BLaER1 treated with 17β-estradiol and CSF1 and Interleukin-3, amounts not matched to agents 10 nM and 100 nM (cell line): ENCODE measurements at regions not wholly inside any gene's neighbourhood (a gene's known extent, or its start where the extent isn't known, plus 50 kb on each side); places are given as distances from the start of the nearest gene placed in this dataset.

ENCODE experiments used
- H3K27ac ChIP-seq, 11 experiments: shearing (Covaris generic); formaldehyde crosslinking; 2 replicates each; pipeline ENCODE4 v1.8.1; 2022
- H3K27me3 ChIP-seq, 11 experiments: shearing (Covaris generic); formaldehyde crosslinking; 2 replicates each; pipeline ENCODE4 v1.8.1; 2022
- H3K36me3 ChIP-seq, 11 experiments: shearing (Covaris generic); formaldehyde crosslinking; 2 replicates each; pipeline ENCODE4 v1.8.1; 2022
- H3K4me1 ChIP-seq, 10 experiments: shearing (Covaris generic); formaldehyde crosslinking; 2 replicates each; pipeline ENCODE4 v1.8.1; 2022
- H3K4me2 ChIP-seq, 11 experiments: shearing (Covaris generic); formaldehyde crosslinking; 2 replicates each; pipeline ENCODE4 v1.8.1; 2022
- H3K4me3 ChIP-seq, 10 experiments: shearing (Covaris generic); formaldehyde crosslinking; 2 replicates each; pipeline ENCODE4 v1.8.1; 2022
- H3K9ac ChIP-seq, 11 experiments: shearing (Covaris generic); formaldehyde crosslinking; 2 replicates each; pipeline ENCODE4 v1.8.1; 2022
- H3K9me3 ChIP-seq, 11 experiments: shearing (Covaris generic); formaldehyde crosslinking; replicated peaks in 1 of 11; 2 replicates each; pipeline ENCODE4 v1.8.1; 2022
- H4K20me1 ChIP-seq, 11 experiments: shearing (Covaris generic); formaldehyde crosslinking; 2 replicates each; pipeline ENCODE4 v1.8.1; 2022
- Cebpa-rat ChIP-seq, 11 experiments: shearing (Covaris generic); IDR thresholded peaks; 2 replicates each; pipeline ENCODE4 v1.8.1; 2022

DNA sequence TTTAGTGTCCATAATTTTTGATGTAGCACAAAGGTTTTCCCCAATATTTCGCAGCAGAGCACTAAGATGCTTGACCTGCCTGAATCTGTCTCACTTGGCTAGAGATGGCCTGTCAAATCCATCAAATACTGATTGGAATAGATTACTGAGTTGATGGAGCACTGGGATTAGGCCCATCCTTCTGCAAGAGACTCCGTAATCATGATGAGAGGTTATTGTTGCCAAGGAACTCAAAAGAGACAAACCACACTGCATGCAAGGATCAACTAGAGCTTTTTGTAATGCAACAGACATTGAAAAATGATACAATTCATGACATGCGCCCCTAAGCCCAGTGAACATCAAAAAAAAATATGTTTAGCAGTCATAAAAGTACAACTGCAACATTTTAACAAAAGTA, 585.3 kb upstream of the GRAMD2B start:
- Histone ChIP-seq H3K27me3 (no peaks in the 10 kb centered on the region), H3K27ac (no peak overlapping the region), H3K36me3 (no peaks in the 10 kb centered on the region), H3K4me1 (no peaks in the 10 kb centered on the region), H3K9ac (no peak overlapping the region), H4K20me1 (no peaks in the 10 kb centered on the region), H3K4me2 (no peak overlapping the region), H3K9me3 (peaks cover 14 to 26% (median 22%) of the 10 kb centered on the region in 11 experiments; a peak in 21 of 22 replicates), H3K4me3 (no peak overlapping the region)
- TF ChIP-seq Cebpa-rat (IDR thresholded peaks at IDR 0.05) = no peak

- no peak overlapping the region for H3K9ac ChIP-seq
- H3K4me3 ChIP-seq = no peak overlapping the region
- no peaks in the 10 kb centered on the region for H3K36me3 ChIP-seq
- H3K9me3 ChIP-seq = peaks cover 7 to 19% (median 12%) of the 10 kb centered on the region in 11 experiments; a peak in 19 of 22 replicates
- no peak overlapping the region for H3K27ac ChIP-seq
- no peak for TF ChIP-seq Cebpa-rat (IDR thresholded peaks at IDR 0.05)
- no peaks in the 10 kb centered on the region for H3K4me1 ChIP-seq
- H4K20me1 ChIP-seq = no peaks in the 10 kb centered on the region
- H3K27me3 ChIP-seq = no peaks in the 10 kb centered on the region
- no peak overlapping the region for H3K4me2 ChIP-seq
Measured at GRCh38 chr5:125847561-125847960, 575.6 kb upstream of the GRAMD2B start.

DNA sequence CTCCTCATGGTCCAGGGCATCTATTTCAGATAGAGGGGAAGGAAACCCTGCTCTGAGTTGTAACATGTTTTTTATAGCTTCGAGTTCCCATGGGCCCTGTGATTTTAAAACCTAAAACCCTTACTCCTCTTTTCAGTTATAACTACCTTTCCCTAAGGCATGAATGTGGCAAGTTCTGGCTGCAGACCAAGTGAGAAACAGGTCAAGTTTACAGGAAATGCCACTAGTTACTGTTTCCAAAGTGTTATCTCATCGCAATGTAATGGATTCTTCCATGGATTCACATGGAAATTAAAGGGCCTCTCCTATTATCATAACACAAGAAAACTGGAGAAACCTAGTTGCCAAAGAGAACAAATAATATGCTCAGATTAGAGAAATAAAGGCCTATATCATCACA, 574.5 kb upstream of the GRAMD2B start:
- Histone ChIP-seq H3K9me3 (peaks cover 0 to 13% (median 3%) of the 10 kb centered on the region in 11 experiments; a peak in 3 of 22 replicates), H3K4me2 (no peak overlapping the region), H3K36me3 (no peaks in the 10 kb centered on the region), H3K4me3 (no peak overlapping the region), H3K9ac (no peak overlapping the region), H3K4me1 (no peaks in the 10 kb centered on the region), H3K27ac (no peak overlapping the region), H3K27me3 (no peaks in the 10 kb centered on the region), H4K20me1 (no peaks in the 10 kb centered on the region)
- TF ChIP-seq Cebpa-rat (IDR thresholded peaks at IDR 0.05) = no peak

- H3K27ac ChIP-seq = no peak overlapping the region
- H3K4me1 ChIP-seq = peaks cover 0 to 10% (median 0%) of the 10 kb centered on the region in 10 experiments; a peak in 5 of 20 replicates
- H4K20me1 ChIP-seq = no peaks in the 10 kb centered on the region
- peaks cover 0 to 11% (median 4%) of the 10 kb centered on the region in 11 experiments; a peak in 6 of 22 replicates for H3K9me3 ChIP-seq
- no peak overlapping the region for H3K4me3 ChIP-seq
- H3K36me3 ChIP-seq = no peaks in the 10 kb centered on the region
- no peak overlapping the region for H3K4me2 ChIP-seq
- no peak for TF ChIP-seq Cebpa-rat (IDR thresholded peaks at IDR 0.05)
- no peak overlapping the region for H3K9ac ChIP-seq
- H3K27me3 ChIP-seq = no peaks in the 10 kb centered on the region
Measured at GRCh38 chr5:125856949-125857348, 566.3 kb upstream of the GRAMD2B start.

DNA sequence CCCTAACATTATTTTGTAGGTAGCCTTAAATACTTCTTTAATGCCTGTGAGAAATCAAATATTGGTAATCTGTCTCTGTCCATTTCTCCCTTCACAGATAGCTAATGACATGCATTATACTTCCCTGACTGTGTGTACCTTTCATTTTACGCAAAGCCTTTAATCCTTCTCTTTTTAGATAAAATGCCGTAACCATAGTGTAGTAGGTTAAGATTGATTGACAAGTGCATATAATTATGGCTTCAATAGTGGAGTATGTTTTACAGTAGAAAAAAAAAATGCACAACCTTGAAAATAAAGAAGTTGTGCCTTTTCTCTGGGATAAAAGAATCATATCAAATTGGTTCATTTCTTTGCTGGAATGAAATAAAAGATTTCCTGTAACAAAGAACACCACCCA, 559.6 kb upstream of the GRAMD2B start:
- no peak overlapping the region for H3K9ac ChIP-seq
- no peaks in the 10 kb centered on the region for H3K27me3 ChIP-seq
- H3K36me3 ChIP-seq = no peaks in the 10 kb centered on the region
- TF ChIP-seq Cebpa-rat (IDR thresholded peaks at IDR 0.05) = no peak
- no peak overlapping the region for H3K4me3 ChIP-seq
- H4K20me1 ChIP-seq = no peaks in the 10 kb centered on the region
- no peak overlapping the region for H3K4me2 ChIP-seq
- peaks cover 0 to 10% (median 0%) of the 10 kb centered on the region in 10 experiments; a peak in 5 of 20 replicates for H3K4me1 ChIP-seq
- peaks cover 0 to 5% (median 0%) of the 10 kb centered on the region in 11 experiments; a peak in 4 of 22 replicates for H3K9me3 ChIP-seq
- no peak overlapping the region for H3K27ac ChIP-seq

DNA sequence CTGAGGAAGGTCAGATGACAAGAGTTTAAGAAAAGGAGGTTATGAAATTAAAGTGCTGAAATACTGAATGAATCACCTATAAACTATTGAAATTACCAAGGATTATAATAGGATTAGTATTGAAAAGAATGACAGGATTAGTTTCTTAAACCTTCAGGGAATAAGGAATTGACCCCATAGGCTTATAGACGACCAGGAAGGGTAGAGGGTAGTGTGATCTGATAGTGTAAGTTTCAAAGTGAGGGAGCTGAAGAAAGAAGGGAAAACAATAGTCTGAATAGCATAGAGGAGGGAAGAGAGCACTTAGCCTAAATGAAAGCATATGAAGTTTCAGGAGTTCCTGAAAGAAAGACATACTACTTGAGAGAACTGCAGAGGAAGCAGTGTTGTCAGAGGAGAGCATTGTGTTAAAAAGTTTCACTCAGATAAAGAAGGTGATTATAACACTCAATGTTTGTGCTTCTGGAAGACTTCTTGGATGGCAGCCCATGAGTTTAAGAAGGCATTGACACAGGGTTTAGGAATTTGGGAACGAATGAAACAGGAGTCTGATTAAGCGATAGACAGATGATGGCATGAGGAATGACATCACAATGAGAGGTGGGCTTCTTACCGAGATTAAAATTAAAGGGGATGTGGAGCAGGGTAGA, 557.9 kb upstream of the GRAMD2B start:
- Histone ChIP-seq H4K20me1 (no peaks in the 10 kb centered on the region), H3K27ac (no peak overlapping the region), H3K36me3 (no peaks in the 10 kb centered on the region), H3K9ac (no peak overlapping the region), H3K4me1 (peaks cover 0 to 10% (median 0%) of the 10 kb centered on the region in 10 experiments; a peak in 5 of 20 replicates), H3K27me3 (no peaks in the 10 kb centered on the region), H3K9me3 (peaks cover 0 to 5% (median 0%) of the 10 kb centered on the region in 11 experiments; a peak in 4 of 22 replicates), H3K4me2 (no peak overlapping the region), H3K4me3 (no peak overlapping the region)
- TF ChIP-seq Cebpa-rat (IDR thresholded peaks at IDR 0.05) = no peak

GRCh38 chr5:125868036-125868435, 555.2 kb upstream of the GRAMD2B start:
- Histone ChIP-seq H3K9me3 (peaks cover 0 to 2% (median 1%) of the 10 kb centered on the region in 11 experiments; a peak in 9 of 22 replicates), H3K9ac (no peak overlapping the region), H3K27me3 (no peaks in the 10 kb centered on the region), H3K4me3 (no peak overlapping the region), H3K27ac (no peak overlapping the region), H3K4me2 (no peak overlapping the region), H3K4me1 (no peaks in the 10 kb centered on the region), H4K20me1 (no peaks in the 10 kb centered on the region), H3K36me3 (no peaks in the 10 kb centered on the region)
- no peak for TF ChIP-seq Cebpa-rat (IDR thresholded peaks at IDR 0.05)

DNA sequence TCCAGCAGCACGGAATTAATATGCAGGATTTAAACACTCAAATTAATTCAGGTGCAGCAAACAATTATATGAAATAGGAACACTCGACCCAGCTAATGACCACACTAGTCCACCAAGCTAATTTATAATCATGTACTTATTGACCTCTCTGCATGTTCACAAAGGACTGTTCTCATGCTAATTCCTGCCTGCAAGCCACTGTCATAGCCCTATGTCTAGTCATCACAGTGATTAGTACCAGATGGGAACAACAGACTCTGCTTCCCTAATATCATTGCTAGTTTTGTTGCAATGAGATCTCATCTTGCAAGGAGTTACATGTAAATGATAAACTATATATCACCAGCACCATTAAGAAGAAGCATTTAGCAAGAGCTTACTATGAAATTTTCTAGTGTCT, 553.0 kb upstream of the GRAMD2B start:
- H3K27me3 ChIP-seq = no peaks in the 10 kb centered on the region
- no peak for TF ChIP-seq Cebpa-rat (IDR thresholded peaks at IDR 0.05)
- H3K9me3 ChIP-seq = peaks cover 0 to 10% (median 7%) of the 10 kb centered on the region in 11 experiments; a peak in 13 of 22 replicates
- no peak overlapping the region for H3K9ac ChIP-seq
- no peak overlapping the region for H3K27ac ChIP-seq
- no peaks in the 10 kb centered on the region for H4K20me1 ChIP-seq
- no peaks in the 10 kb centered on the region for H3K36me3 ChIP-seq
- H3K4me2 ChIP-seq = no peak overlapping the region
- no peak overlapping the region for H3K4me3 ChIP-seq
- no peaks in the 10 kb centered on the region for H3K4me1 ChIP-seq

- H3K9ac ChIP-seq = no peak overlapping the region
- TF ChIP-seq Cebpa-rat (IDR thresholded peaks at IDR 0.05) = no peak
- no peak overlapping the region for H3K4me3 ChIP-seq
- no peaks in the 10 kb centered on the region for H3K36me3 ChIP-seq
- H3K27ac ChIP-seq = no peak overlapping the region
- H3K4me2 ChIP-seq = no peak overlapping the region
- no peaks in the 10 kb centered on the region for H3K27me3 ChIP-seq
- H4K20me1 ChIP-seq = no peaks in the 10 kb centered on the region
- no peaks in the 10 kb centered on the region for H3K4me1 ChIP-seq
- peaks cover 0 to 10% (median 7%) of the 10 kb centered on the region in 11 experiments; a peak in 13 of 22 replicates for H3K9me3 ChIP-seq
Measured at GRCh38 chr5:125874057-125874456, 549.2 kb upstream of the GRAMD2B start.

DNA sequence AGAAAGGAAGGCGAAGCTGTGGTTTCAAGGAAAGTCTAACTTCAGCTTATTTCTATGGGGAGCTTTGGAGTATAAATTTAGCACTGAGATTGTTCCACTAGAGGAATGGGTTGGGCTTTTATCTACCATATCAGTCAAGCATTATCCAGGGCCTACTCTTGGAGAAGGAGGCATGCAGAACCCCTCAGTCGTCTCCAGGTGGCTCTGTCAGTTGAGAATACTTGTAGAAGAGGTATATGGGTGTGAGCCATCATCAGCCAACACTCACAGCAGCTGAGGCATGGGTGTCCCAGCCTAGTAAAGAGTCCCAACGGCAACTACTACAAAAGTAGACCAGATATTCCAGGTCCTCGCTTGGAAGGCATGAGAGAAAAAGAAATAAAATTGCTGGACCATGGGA, 548.5 kb upstream of the GRAMD2B start:
- no peak for TF ChIP-seq Cebpa-rat (IDR thresholded peaks at IDR 0.05)
- H3K4me2 ChIP-seq = no peak overlapping the region
- no peaks in the 10 kb centered on the region for H3K36me3 ChIP-seq
- no peak overlapping the region for H3K27ac ChIP-seq
- H3K27me3 ChIP-seq = no peaks in the 10 kb centered on the region
- peaks cover 0 to 10% (median 7%) of the 10 kb centered on the region in 11 experiments; a peak in 13 of 22 replicates for H3K9me3 ChIP-seq
- no peaks in the 10 kb centered on the region for H4K20me1 ChIP-seq
- H3K4me3 ChIP-seq = no peak overlapping the region
- H3K4me1 ChIP-seq = no peaks in the 10 kb centered on the region
- H3K9ac ChIP-seq = no peak overlapping the region
